Activated naive CD8-positive, alpha-beta T cell treated with anti-CD3 and anti-CD28 coated beads, Interleukin-2, amount 50 U/mL, for 24 hours (primary cell): ENCODE measurements at regions not wholly inside any gene's neighbourhood (a gene's known extent, or its start where the extent isn't known, plus 50 kb on each side); places are given as distances from the start of the nearest gene placed in this dataset.
"Not testable (repeated sequence)": the region's sequence is repeated elsewhere in the genome, so short reads cannot be mapped to it uniquely, and the experiment has no call there.

Experiments
- ATAC-seq: fragments of 150-1000 bp; cut with Tn5 transposase; one replicate; pipeline ENCODE4 v1.10.0; 2021
- DNase-seq: peaks from one replicate; pipeline ENCODE4 v3.0.0; 2021
- H3K27ac Mint-ChIP-seq: one replicate; pipeline ENCODE4 v1.8.0; 2021; ENCODE audit warnings: mild to moderate bottlenecking, mixed read lengths
- H3K27me3 Mint-ChIP-seq: one replicate; pipeline ENCODE4 v1.8.0; 2021; ENCODE audit warnings: mixed read lengths
- H3K36me3 Mint-ChIP-seq: one replicate; pipeline ENCODE4 v1.8.0; 2021; ENCODE audit warnings: low read depth, mixed read lengths
- H3K4me1 Mint-ChIP-seq: one replicate; pipeline ENCODE4 v1.8.0; 2021; ENCODE audit warnings: mixed read lengths
- H3K4me3 Mint-ChIP-seq: one replicate; pipeline ENCODE4 v1.8.0; 2021; ENCODE audit warnings: mild to moderate bottlenecking, moderate library complexity, mixed read lengths
- H3K9me3 Mint-ChIP-seq: one replicate; pipeline ENCODE4 v1.8.0; 2021; ENCODE audit warnings: mixed read lengths

DNA sequence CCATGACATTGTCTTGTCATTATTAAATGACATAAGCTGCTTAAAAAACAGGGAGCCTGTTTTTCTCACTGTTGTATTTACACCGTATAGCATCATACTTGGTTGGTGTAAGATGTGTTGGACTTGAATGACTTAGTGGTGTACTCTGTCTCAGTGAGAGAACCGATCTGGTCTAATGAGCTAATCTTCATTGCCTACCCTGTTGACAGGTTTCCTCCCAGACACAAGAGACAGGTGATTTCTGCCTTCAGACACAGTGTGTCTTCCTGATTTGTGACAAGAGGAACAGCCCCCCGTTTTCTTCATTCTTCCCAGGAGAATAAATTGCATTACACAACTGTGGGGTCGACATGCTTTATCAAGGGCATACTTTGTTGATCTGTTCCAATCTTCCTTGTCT is 137.2 kb upstream of the ID4 start:
- no peak for ATAC-seq
- Mint-ChIP-seq H3K4me3 (no peak overlapping the region), H3K27me3 (no peaks in the 10 kb centered on the region), H3K36me3 (no peaks in the 10 kb centered on the region), H3K27ac (no peak overlapping the region), H3K4me1 (no peaks in the 10 kb centered on the region), H3K9me3 (peaks cover 8% of the 10 kb centered on the region)
- no peak for DNase-seq

DNA sequence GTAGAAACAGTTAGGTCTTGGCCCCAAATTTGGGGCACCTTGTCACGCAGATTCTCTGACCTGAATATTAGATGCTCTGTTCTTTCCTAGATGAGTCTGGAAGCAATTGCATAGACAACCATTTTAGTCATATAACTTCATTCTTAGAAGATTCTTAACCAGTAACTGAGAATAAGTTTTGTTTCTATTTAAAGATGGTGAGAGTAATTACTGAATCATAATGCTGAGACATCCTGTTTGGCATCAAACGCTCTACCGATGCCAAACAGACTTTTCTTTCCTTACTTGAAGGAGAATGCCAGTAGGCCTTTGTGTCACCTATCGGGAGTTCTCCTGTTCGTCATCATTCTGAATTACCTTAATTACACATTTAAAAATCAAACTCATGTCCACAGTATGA is 131.6 kb upstream of the ID4 start:
- Mint-ChIP-seq H3K4me3 (no peak overlapping the region), H3K4me1 (no peaks in the 10 kb centered on the region), H3K9me3 (no peaks in the 10 kb centered on the region), H3K27me3 (no peaks in the 10 kb centered on the region), H3K36me3 (no peaks in the 10 kb centered on the region), H3K27ac (no peak overlapping the region)
- ATAC-seq (no peak), DNase-seq (no peak)

DNA sequence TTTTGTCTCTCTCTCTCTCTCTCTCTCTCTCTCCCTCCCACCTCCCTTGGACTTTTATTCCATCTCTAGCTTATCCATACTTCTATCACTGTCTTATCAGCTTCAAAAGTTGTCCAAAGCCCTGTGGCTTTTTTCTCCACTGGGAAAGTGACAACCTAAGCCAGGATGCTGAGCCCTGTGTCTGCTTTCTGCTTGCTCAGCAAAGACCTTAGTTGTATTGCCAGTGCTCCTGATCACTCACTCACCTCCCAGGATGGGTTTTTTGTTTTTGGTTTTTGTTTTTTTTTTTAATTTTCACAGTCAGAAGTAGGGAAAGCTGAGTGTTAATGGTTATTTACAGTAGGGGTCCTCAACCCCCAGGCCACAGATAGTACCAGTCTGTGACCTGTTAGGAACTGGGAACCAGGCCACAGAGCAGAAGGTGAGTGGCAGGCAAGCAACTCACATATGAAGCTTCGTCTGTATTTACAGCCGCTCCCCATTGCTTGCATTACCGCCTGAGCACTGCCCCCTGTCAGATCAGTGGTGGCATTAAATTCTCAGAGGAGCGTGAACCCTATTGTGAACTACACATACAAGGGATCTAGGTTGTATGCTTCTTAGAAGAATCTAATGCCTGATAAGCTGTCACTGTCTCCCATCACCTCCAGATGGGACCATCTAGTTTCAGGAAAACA is 125.0 kb upstream of the ID4 start:
- Mint-ChIP-seq H3K4me1 (no peaks in the 10 kb centered on the region), H3K36me3 (no peaks in the 10 kb centered on the region)

DNA sequence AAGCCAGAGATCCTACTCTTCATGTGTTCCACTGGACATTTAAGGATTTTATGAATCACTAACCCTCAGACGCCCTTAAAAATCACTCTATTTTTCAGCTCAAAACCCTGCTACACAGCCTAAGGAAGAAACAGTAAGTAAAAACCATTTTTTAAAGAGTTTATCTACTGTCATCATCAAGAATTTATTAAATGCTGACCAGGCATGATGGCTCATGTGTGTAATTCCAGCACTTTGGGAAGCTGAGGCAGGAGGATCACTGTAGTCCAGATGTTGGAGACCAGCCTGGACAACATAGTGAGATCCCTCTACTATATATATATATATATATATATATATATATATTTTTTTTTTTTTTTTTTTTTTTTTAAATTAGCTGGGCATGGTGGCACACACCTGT is 124.2 kb upstream of the ID4 start:
- Mint-ChIP-seq H3K9me3 (no peaks in the 10 kb centered on the region), H3K27ac (no peak overlapping the region), H3K4me3 (no peak overlapping the region), H3K4me1 (no peaks in the 10 kb centered on the region), H3K27me3 (no peaks in the 10 kb centered on the region), H3K36me3 (no peaks in the 10 kb centered on the region)
- no peak for ATAC-seq
- no peak for DNase-seq

More for the DNA sequence above, 125.0 kb upstream of the ID4 start:
- no peaks in the 10 kb centered on the region for H3K27me3 Mint-ChIP-seq
- H3K27ac Mint-ChIP-seq = no peak overlapping the region
- H3K9me3 Mint-ChIP-seq = no peaks in the 10 kb centered on the region
- no peak overlapping the region for H3K4me3 Mint-ChIP-seq
- ATAC-seq = no peak
- DNase-seq = no peak

GRCh38 chr6:19713411-19713810 is 123.8 kb upstream of the ID4 start:
- DNase-seq = no peak
- no peak overlapping the region for H3K4me3 Mint-ChIP-seq
- no peak overlapping the region for H3K27ac Mint-ChIP-seq
- H3K36me3 Mint-ChIP-seq = no peaks in the 10 kb centered on the region
- no peaks in the 10 kb centered on the region for H3K9me3 Mint-ChIP-seq
- H3K27me3 Mint-ChIP-seq = no peaks in the 10 kb centered on the region
- H3K4me1 Mint-ChIP-seq = no peaks in the 10 kb centered on the region
- ATAC-seq = no peak

GRCh38 chr6:19713984-19714383 is 123.2 kb upstream of the ID4 start:
- H3K27ac Mint-ChIP-seq = no peak overlapping the region
- H3K36me3 Mint-ChIP-seq = no peaks in the 10 kb centered on the region
- DNase-seq (no peak), ATAC-seq (no peak)
- no peaks in the 10 kb centered on the region for H3K9me3 Mint-ChIP-seq
- H3K4me1 Mint-ChIP-seq = no peaks in the 10 kb centered on the region
- H3K4me3 Mint-ChIP-seq = no peak overlapping the region
- H3K27me3 Mint-ChIP-seq = no peaks in the 10 kb centered on the region

GRCh38 chr6:19714434-19715166 is 122.6 kb upstream of the ID4 start:
- Mint-ChIP-seq H3K27me3 (no peaks in the 10 kb centered on the region), H3K4me1 (no peaks in the 10 kb centered on the region), H3K36me3 (no peaks in the 10 kb centered on the region), H3K27ac (no peak overlapping the region), H3K4me3 (no peak overlapping the region), H3K9me3 (no peaks in the 10 kb centered on the region)
- DNase-seq = no peak
- ATAC-seq = no peak

DNA sequence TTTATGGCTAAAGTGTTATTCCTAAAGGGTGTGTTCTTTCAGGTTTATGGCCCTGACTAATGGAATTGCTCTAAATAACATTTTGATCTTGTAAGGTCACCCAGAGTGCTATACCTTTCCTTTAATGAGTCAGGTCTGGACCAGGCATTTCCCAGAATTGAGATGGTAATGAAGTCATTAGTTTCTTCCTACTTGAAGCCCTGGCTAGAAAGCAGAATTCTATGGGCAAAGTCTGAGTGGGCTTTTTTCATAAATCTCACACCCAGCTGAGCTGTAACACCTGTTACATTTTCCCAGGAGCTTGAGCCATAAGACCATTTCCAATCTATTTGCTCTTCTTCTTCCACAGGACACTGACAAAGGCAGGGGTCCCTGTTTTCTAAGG is 122.0 kb upstream of the ID4 start:
- no peak for DNase-seq
- no peaks in the 10 kb centered on the region for H3K36me3 Mint-ChIP-seq
- H3K4me3 Mint-ChIP-seq = no peak overlapping the region
- H3K9me3 Mint-ChIP-seq = no peaks in the 10 kb centered on the region
- H3K4me1 Mint-ChIP-seq = no peaks in the 10 kb centered on the region
- H3K27ac Mint-ChIP-seq = no peak overlapping the region
- H3K27me3 Mint-ChIP-seq = no peaks in the 10 kb centered on the region
- ATAC-seq = no peak

DNA sequence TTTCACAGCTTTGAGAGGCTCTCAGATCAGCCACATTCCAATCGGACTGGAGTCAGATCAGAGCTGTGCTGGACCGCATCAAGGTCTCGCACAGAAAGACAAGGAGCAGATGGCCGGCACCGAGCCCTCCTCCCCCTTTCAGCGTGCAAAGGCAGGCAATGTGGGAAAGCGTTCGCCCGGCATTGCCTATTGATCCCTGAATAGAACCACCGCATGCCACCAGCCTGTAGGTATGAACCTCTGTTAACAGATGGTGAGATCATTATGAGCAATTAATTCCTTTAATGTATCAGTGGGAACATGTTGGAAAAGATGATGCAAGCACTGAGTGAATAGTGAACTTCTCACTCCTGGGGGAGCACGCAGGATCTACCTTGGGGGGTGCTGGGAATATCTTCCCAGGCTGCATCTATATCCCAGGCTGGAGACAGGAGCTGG is 117.5 kb upstream of the ID4 start:
- no peaks in the 10 kb centered on the region for H3K27me3 Mint-ChIP-seq
- H3K27ac Mint-ChIP-seq = no peak overlapping the region
- no peaks in the 10 kb centered on the region for H3K36me3 Mint-ChIP-seq
- no peaks in the 10 kb centered on the region for H3K9me3 Mint-ChIP-seq
- H3K4me1 Mint-ChIP-seq = no peaks in the 10 kb centered on the region
- no peak overlapping the region for H3K4me3 Mint-ChIP-seq
- DNase-seq (no peak), ATAC-seq (no peak)

GRCh38 chr6:19721766-19722377 is 115.3 kb upstream of the ID4 start:
- H3K27me3 Mint-ChIP-seq = no peaks in the 10 kb centered on the region
- H3K36me3 Mint-ChIP-seq = no peaks in the 10 kb centered on the region
- no peak for ATAC-seq
- no peak overlapping the region for H3K4me3 Mint-ChIP-seq
- no peaks in the 10 kb centered on the region for H3K4me1 Mint-ChIP-seq
- H3K9me3 Mint-ChIP-seq = peaks cover 4% of the 10 kb centered on the region
- no peak overlapping the region for H3K27ac Mint-ChIP-seq
- no peak for DNase-seq

- Mint-ChIP-seq H3K36me3 (no peaks in the 10 kb centered on the region), H3K27me3 (no peaks in the 10 kb centered on the region), H3K4me3 (no peak overlapping the region), H3K27ac (no peak overlapping the region), H3K4me1 (no peaks in the 10 kb centered on the region), H3K9me3 (peaks cover 4% of the 10 kb centered on the region)
- DNase-seq = no peak
- no peak for ATAC-seq
Measured at GRCh38 chr6:19722999-19723398, 114.2 kb upstream of the ID4 start.

DNA sequence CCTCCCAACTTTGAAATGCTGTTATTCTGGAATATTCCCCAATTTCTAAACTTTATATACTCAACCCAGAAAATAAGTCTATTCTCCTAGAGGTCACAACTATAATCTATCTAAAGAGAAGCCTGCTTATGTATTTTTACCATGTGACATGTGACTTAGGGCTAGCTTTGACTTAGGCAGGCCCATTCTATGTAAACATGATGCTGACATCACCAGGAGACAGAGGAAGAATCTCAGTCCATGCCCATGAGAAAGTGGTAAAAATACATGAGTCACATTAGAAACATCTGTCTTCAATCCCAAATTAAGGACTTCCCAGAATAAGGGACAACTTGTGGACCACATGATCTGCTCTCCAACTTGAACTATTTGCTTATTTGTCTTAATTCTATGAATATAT is 113.6 kb upstream of the ID4 start:
- DNase-seq (no peak), ATAC-seq (no peak)
- Mint-ChIP-seq H3K27ac (no peak overlapping the region), H3K27me3 (no peaks in the 10 kb centered on the region), H3K36me3 (no peaks in the 10 kb centered on the region), H3K4me3 (no peak overlapping the region), H3K4me1 (no peaks in the 10 kb centered on the region), H3K9me3 (peaks cover 4% of the 10 kb centered on the region)

GRCh38 chr6:19725436-19725835 is 111.7 kb upstream of the ID4 start:
- H3K4me1 Mint-ChIP-seq, H3K9me3 Mint-ChIP-seq, H3K4me3 Mint-ChIP-seq, DNase-seq, ATAC-seq, H3K27me3 Mint-ChIP-seq, H3K36me3 Mint-ChIP-seq, H3K27ac Mint-ChIP-seq: not testable (repeated sequence)

DNA sequence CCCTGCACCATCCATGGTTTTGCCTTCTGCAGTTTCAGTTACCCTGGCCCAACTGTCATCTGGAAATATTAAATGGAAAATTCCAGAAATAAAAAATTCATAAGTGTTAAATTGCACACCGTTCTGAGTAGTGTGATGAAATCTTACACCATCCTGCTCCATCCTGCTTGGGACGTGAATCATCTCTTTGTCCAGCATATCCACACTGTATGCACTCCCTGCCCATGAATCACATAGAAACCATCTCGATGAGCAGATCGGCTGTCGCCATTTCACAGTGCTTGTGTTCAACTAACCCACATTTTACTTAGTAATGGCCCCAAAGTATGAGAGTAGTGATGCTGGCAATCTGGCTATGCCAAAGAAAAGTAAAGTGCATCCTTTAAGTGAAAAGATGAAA is 105.9 kb upstream of the ID4 start:
- Mint-ChIP-seq H3K27me3 (no peaks in the 10 kb centered on the region), H3K9me3 (no peaks in the 10 kb centered on the region)
- no peak for DNase-seq

DNA sequence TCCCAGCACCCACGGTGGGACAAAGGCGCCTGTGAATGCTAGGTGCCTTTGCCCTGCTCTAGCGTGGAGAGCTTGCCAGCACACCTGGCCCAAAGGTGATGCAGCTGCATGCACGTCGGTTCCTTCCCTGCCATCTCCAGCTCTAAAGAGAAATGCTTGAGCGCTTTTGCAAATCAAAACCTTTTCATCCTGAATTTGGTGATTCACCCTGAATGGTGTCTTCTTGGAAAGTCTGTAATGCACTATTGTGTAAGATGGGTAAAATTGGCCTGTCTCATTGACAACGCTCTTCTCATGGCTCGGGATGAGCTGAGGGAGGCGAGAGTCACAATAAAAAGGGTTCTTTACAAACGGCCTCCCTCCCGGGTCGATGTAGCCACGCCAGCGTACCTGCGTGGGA is 103.1 kb upstream of the ID4 start:
- ATAC-seq (no peak), DNase-seq (no peak)
- H3K27ac Mint-ChIP-seq = no peak overlapping the region
- no peak overlapping the region for H3K4me3 Mint-ChIP-seq
- no peaks in the 10 kb centered on the region for H3K4me1 Mint-ChIP-seq
- no peaks in the 10 kb centered on the region for H3K27me3 Mint-ChIP-seq
- no peaks in the 10 kb centered on the region for H3K36me3 Mint-ChIP-seq
- H3K9me3 Mint-ChIP-seq = peaks cover 4% of the 10 kb centered on the region

More for the DNA sequence above, 105.9 kb upstream of the ID4 start:
- Mint-ChIP-seq H3K4me3 (no peak overlapping the region), H3K27ac (no peak overlapping the region), H3K4me1 (no peaks in the 10 kb centered on the region), H3K36me3 (no peaks in the 10 kb centered on the region)
- no peak for ATAC-seq
